Osteocyte (in vitro differentiated cells): ENCODE measurements at regions not wholly inside any gene's neighbourhood (a gene's known extent, or its start where the extent isn't known, plus 50 kb on each side); places are given as distances from the start of the nearest gene placed in this dataset.
"Not testable (repeated sequence)": the region's sequence is repeated elsewhere in the genome, so short reads cannot be mapped to it uniquely, and the experiment has no call there.

ENCODE experiments used
- DNase-seq: peaks from one replicate; pipeline ENCODE4 v3.0.0; 2021; ENCODE audit warnings: mixed read lengths; ENCODE audit not compliant: unreplicated experiment; ENCODE audit errors: extremely low spot score
- H3K27ac Mint-ChIP-seq: one replicate; pipeline ENCODE4 v1.8.0; 2021; ENCODE audit warnings: mild to moderate bottlenecking, mixed read lengths; ENCODE audit not compliant: unreplicated experiment
- H3K27me3 Mint-ChIP-seq: one replicate; pipeline ENCODE4 v1.8.0; 2021; ENCODE audit warnings: mixed read lengths; ENCODE audit not compliant: unreplicated experiment
- H3K36me3 Mint-ChIP-seq: one replicate; pipeline ENCODE4 v1.8.0; 2021; ENCODE audit warnings: mixed read lengths; ENCODE audit not compliant: unreplicated experiment
- H3K4me1 Mint-ChIP-seq: one replicate; pipeline ENCODE4 v1.8.0; 2021; ENCODE audit warnings: mixed read lengths; ENCODE audit not compliant: unreplicated experiment
- H3K4me3 Mint-ChIP-seq: one replicate; pipeline ENCODE4 v1.8.0; 2021; ENCODE audit warnings: mild to moderate bottlenecking, moderate library complexity, mixed read lengths; ENCODE audit not compliant: unreplicated experiment
- H3K9me3 Mint-ChIP-seq: one replicate; pipeline ENCODE4 v1.8.0; 2021; ENCODE audit warnings: mixed read lengths; ENCODE audit not compliant: unreplicated experiment
- CTCF ChIP-seq: fragments of 200-600 bp; sonication (generic); IDR thresholded peaks from 2 replicates; pipeline ENCODE4 v1.5.0; 2021; ENCODE audit warnings: antibody characterized with exemption, mild to moderate bottlenecking, moderate library complexity

GRCh38 chr10:56178210-56178609 is 182.8 kb downstream of the ZWINT start:
- Mint-ChIP-seq H3K4me3 (no peak overlapping the region), H3K9me3 (no peaks in the 10 kb centered on the region), H3K27ac (no peak overlapping the region), H3K27me3 (no peaks in the 10 kb centered on the region), H3K36me3 (no peaks in the 10 kb centered on the region), H3K4me1 (no peaks in the 10 kb centered on the region)
- TF ChIP-seq CTCF = no peak
- no peak for DNase-seq

GRCh38 chr10:56155091-56155513 is 206.0 kb downstream of the ZWINT start:
- not testable (repeated sequence) for H3K36me3 Mint-ChIP-seq, H3K27ac Mint-ChIP-seq, H3K27me3 Mint-ChIP-seq, H3K4me1 Mint-ChIP-seq
- peak; percentile 83 for DNase-seq
- H3K4me3 Mint-ChIP-seq = peak overlapping the region; percentile 62
- peaks cover 16% of the 10 kb centered on the region for H3K9me3 Mint-ChIP-seq

GRCh38 chr10:56146806-56147205 is 214.3 kb downstream of the ZWINT start:
- H3K27me3 Mint-ChIP-seq = no peaks in the 10 kb centered on the region
- H3K9me3 Mint-ChIP-seq = peaks cover 28% of the 10 kb centered on the region
- DNase-seq = no peak
- no peak for TF ChIP-seq CTCF
- H3K4me1 Mint-ChIP-seq = no peaks in the 10 kb centered on the region
- H3K36me3 Mint-ChIP-seq = no peaks in the 10 kb centered on the region
- no peak overlapping the region for H3K27ac Mint-ChIP-seq
- no peak overlapping the region for H3K4me3 Mint-ChIP-seq

- Mint-ChIP-seq H3K27me3 (no peaks in the 10 kb centered on the region), H3K27ac (no peak overlapping the region), H3K4me3 (no peak overlapping the region), H3K4me1 (peaks cover 6% of the 10 kb centered on the region), H3K36me3 (no peaks in the 10 kb centered on the region), H3K9me3 (no peaks in the 10 kb centered on the region)
- no peak for TF ChIP-seq CTCF
- no peak for DNase-seq
Observed at GRCh38 chr10:56142092-56142728, 218.8 kb downstream of the ZWINT start.

- Mint-ChIP-seq H3K4me3 (no peak overlapping the region), H3K36me3 (no peaks in the 10 kb centered on the region), H3K9me3 (no peaks in the 10 kb centered on the region), H3K4me1 (peaks cover 6% of the 10 kb centered on the region), H3K27me3 (no peaks in the 10 kb centered on the region), H3K27ac (no peak overlapping the region)
- DNase-seq = no peak
- TF ChIP-seq CTCF = no peak
Observed at GRCh38 chr10:56139405-56139804, 221.7 kb downstream of the ZWINT start.

GRCh38 chr10:56135828-56136227 is 225.2 kb downstream of the ZWINT start:
- H3K4me3 Mint-ChIP-seq = no peak overlapping the region
- H3K4me1 Mint-ChIP-seq = peaks cover 6% of the 10 kb centered on the region
- H3K27ac Mint-ChIP-seq = no peak overlapping the region
- H3K27me3 Mint-ChIP-seq = no peaks in the 10 kb centered on the region
- no peaks in the 10 kb centered on the region for H3K36me3 Mint-ChIP-seq
- DNase-seq = no peak
- TF ChIP-seq CTCF = no peak
- H3K9me3 Mint-ChIP-seq = peaks cover 4% of the 10 kb centered on the region
